HL-60 (cell line): ENCODE measurements at regions not wholly inside any gene's neighbourhood (a gene's known extent, or its start where the extent isn't known, plus 50 kb on each side); places are given as distances from the start of the nearest gene placed in this dataset.

Experiments used
- DNase-seq, 2 experiments: peaks; one replicate each; pipeline ENCODE4 v3.0.0-alpha.2; 2010 to 2020; ENCODE audit warnings: low read depth in 1 of 2, low spot score in 1 of 2
- H3K27ac ChIP-seq: fragments of 250-450 bp; sonication (Bioruptor Pico); replicated peaks from 2 replicates; pipeline ENCODE4 v1.5.1; 2020; ENCODE audit warnings: mild to moderate bottlenecking, moderate library complexity
- H3K27me3 ChIP-seq: fragments of 250-450 bp; sonication (Bioruptor Pico); 2 replicates; pipeline ENCODE4 v1.5.1; 2021; ENCODE audit warnings: mild to moderate bottlenecking, moderate library complexity; ENCODE audit not compliant: insufficient read depth, poor library complexity, severe bottlenecking
- H3K4me3 ChIP-seq: replicated peaks from 2 replicates; pipeline ENCODE4 v1.5.1; 2011; ENCODE audit warnings: mild to moderate bottlenecking, control low read depth, low read length; ENCODE audit not compliant: insufficient read depth
- CTCF ChIP-seq: IDR thresholded peaks from one replicate; pipeline ENCODE4 v1.5.1; 2011; ENCODE audit warnings: low read length, control low read depth, inconsistent platforms; ENCODE audit not compliant: insufficient read depth
- GABPA ChIP-seq: IDR thresholded peaks from 2 replicates; pipeline ENCODE4 v1.6.1; 2012; ENCODE audit warnings: low read depth
- POLR2AphosphoS5 ChIP-seq: IDR thresholded peaks from 2 replicates; pipeline ENCODE4 v1.6.1; 2012; ENCODE audit warnings: low read depth
- SPI1 ChIP-seq: IDR thresholded peaks from 2 replicates; pipeline ENCODE4 v1.6.1; 2012; ENCODE audit warnings: low read depth, mild to moderate bottlenecking, borderline replicate concordance
- TF ChIP-seq, protein P1 (sequence below): IDR thresholded peaks from 2 replicates; pipeline ENCODE4 v1.6.1; 2012; ENCODE audit warnings: low read depth; ENCODE audit not compliant: insufficient replicate concordance

- no peak overlapping the region for H3K27ac ChIP-seq
- no peaks in the 10 kb centered on the region for H3K27me3 ChIP-seq
- no peak overlapping the region for H3K4me3 ChIP-seq
- DNase-seq: no peak
- no peak for TF ChIP-seq SPI1
- no peak for TF ChIP-seq CTCF
- TF ChIP-seq, protein P1, sequence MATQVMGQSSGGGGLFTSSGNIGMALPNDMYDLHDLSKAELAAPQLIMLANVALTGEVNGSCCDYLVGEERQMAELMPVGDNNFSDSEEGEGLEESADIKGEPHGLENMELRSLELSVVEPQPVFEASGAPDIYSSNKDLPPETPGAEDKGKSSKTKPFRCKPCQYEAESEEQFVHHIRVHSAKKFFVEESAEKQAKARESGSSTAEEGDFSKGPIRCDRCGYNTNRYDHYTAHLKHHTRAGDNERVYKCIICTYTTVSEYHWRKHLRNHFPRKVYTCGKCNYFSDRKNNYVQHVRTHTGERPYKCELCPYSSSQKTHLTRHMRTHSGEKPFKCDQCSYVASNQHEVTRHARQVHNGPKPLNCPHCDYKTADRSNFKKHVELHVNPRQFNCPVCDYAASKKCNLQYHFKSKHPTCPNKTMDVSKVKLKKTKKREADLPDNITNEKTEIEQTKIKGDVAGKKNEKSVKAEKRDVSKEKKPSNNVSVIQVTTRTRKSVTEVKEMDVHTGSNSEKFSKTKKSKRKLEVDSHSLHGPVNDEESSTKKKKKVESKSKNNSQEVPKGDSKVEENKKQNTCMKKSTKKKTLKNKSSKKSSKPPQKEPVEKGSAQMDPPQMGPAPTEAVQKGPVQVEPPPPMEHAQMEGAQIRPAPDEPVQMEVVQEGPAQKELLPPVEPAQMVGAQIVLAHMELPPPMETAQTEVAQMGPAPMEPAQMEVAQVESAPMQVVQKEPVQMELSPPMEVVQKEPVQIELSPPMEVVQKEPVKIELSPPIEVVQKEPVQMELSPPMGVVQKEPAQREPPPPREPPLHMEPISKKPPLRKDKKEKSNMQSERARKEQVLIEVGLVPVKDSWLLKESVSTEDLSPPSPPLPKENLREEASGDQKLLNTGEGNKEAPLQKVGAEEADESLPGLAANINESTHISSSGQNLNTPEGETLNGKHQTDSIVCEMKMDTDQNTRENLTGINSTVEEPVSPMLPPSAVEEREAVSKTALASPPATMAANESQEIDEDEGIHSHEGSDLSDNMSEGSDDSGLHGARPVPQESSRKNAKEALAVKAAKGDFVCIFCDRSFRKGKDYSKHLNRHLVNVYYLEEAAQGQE: no peak
- TF ChIP-seq GABPA: no peak
- TF ChIP-seq POLR2AphosphoS5: no peak
Observed at GRCh38 chr21:28826569-28826968, 166.1 kb downstream of the LTN1 start.

GRCh38 chr21:28826021-28826420 is 166.7 kb downstream of the LTN1 start:
- TF ChIP-seq GABPA: no peak
- TF ChIP-seq SPI1: no peak
- TF ChIP-seq CTCF: no peak
- TF ChIP-seq, protein P1: no peak
- no peak for TF ChIP-seq POLR2AphosphoS5
- H3K27ac ChIP-seq: no peak overlapping the region
- no peak for DNase-seq

GRCh38 chr21:28823429-28823828 is 169.2 kb downstream of the LTN1 start:
- H3K4me3 ChIP-seq: no peak overlapping the region
- H3K27me3 ChIP-seq: no peaks in the 10 kb centered on the region
- no peak for TF ChIP-seq POLR2AphosphoS5
- no peak for TF ChIP-seq GABPA
- TF ChIP-seq, protein P1: no peak
- TF ChIP-seq CTCF: no peak
- TF ChIP-seq SPI1: no peak
- no peak overlapping the region for H3K27ac ChIP-seq
- DNase-seq: no peak

More at GRCh38 chr21:28826021-28826420, 166.7 kb downstream of the LTN1 start:
- Histone ChIP-seq H3K4me3 (no peak overlapping the region), H3K27me3 (no peaks in the 10 kb centered on the region)
